ENCODE measurements at regions not wholly inside any gene's neighbourhood (a gene's known extent, or its start where the extent isn't known, plus 50 kb on each side); places are given as distances from the start of the nearest gene placed in this dataset.
A peak's percentile ranks its signal among the peaks of the same experiment; 100 is the strongest.
"Not testable (repeated sequence)": the region's sequence is repeated elsewhere in the genome, so short reads cannot be mapped to it uniquely, and the experiment has no call there.

- H3K27me3 ChIP-seq: no peaks in the 10 kb centered on the region
- peak overlapping the region; percentile 64 for H3K4me3 ChIP-seq (ENCODE audit: low read depth, low read length)
- DNase-seq: no peak
- TF ChIP-seq, protein P1, sequence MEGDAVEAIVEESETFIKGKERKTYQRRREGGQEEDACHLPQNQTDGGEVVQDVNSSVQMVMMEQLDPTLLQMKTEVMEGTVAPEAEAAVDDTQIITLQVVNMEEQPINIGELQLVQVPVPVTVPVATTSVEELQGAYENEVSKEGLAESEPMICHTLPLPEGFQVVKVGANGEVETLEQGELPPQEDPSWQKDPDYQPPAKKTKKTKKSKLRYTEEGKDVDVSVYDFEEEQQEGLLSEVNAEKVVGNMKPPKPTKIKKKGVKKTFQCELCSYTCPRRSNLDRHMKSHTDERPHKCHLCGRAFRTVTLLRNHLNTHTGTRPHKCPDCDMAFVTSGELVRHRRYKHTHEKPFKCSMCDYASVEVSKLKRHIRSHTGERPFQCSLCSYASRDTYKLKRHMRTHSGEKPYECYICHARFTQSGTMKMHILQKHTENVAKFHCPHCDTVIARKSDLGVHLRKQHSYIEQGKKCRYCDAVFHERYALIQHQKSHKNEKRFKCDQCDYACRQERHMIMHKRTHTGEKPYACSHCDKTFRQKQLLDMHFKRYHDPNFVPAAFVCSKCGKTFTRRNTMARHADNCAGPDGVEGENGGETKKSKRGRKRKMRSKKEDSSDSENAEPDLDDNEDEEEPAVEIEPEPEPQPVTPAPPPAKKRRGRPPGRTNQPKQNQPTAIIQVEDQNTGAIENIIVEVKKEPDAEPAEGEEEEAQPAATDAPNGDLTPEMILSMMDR (IDR thresholded peaks at IDR 0.05; ENCODE audit: low read depth, low read length): no peak
- H3K4me1 ChIP-seq: peaks cover 6% of the 10 kb centered on the region
- no peaks in the 10 kb centered on the region for H3K36me3 ChIP-seq
- no peaks in the 10 kb centered on the region for H3K9me3 ChIP-seq
These were observed 212.4 kb upstream of the CACNA2D1 start for GRCh38 chr7:82655965-82656364.

DNA sequence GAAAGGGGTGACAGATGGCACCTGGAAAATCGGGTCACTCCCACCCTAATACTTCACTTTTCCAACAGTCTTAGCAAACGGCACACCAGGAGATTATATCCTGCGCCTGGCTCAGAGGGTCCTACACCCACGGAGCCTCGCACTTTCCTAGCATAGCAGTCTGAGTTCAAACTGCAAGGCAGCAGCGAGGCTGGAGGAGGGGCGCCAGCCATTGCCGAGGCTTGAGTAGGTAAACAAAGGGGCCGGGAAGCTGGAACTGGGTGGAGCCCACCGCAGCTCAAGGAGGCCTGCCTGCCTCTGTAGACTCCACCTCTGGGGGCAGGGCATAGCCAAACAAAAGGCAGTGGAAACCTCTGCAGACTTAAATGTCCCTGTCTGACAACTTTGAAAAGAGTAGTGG is 206.5 kb upstream of the CACNA2D1 start:
- H3K36me3 ChIP-seq; H3K4me1 ChIP-seq; H3K27me3 ChIP-seq; H3K4me3 ChIP-seq (ENCODE audit: low read depth, low read length); H3K9me3 ChIP-seq; DNase-seq: not testable (repeated sequence)

DNA sequence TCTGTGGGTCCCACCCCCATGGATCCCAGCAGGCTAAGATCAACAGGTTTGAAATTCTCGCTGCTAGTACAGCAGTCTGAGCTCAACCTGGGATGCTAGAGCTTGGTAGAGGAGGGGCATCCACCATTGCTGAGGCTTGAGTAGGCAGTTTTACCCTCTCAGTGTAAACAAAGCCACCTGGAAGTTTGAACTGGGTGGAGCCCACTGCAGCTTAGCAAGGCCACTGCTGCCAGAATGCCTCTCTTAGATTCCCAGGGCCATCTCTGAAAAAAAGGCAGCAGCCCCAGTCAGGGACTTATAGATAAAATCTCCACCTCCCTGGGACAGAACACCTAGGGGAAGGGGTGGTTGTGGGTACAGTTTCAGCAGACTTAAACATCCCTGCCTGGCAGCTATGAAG is 190.0 kb upstream of the CACNA2D1 start:
- no peaks in the 10 kb centered on the region for H3K36me3 ChIP-seq

DNA sequence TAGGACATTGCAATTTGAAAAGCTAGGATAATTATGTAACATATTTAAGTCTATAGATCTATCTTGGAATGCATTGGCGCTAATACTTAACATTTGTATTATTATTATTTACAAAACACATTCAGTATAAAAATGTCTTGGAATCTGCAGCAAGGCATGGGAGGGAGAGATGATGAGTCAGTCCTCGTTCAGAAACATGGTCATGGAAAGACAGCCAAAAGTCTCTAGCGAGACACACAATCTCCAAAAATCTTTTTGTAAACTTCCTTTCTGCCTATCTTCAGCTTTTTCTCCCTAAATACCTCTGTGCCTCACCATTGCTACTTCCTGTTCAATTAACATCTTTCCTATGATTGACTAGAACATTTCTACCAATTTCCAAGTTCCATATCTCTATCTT is 188.4 kb upstream of the CACNA2D1 start:
- no peak for DNase-seq
- no peaks in the 10 kb centered on the region; the same call in 1 of the 2 replicates for H3K4me1 ChIP-seq
- H3K36me3 ChIP-seq: no peaks in the 10 kb centered on the region
- no peaks in the 10 kb centered on the region for H3K27me3 ChIP-seq
- TF ChIP-seq, protein P1 (IDR thresholded peaks at IDR 0.05; ENCODE audit: low read depth, low read length): no peak
- no peak overlapping the region for H3K4me3 ChIP-seq (ENCODE audit: low read depth, low read length)
- H3K9me3 ChIP-seq: no peaks in the 10 kb centered on the region; the same call in 1 of the 2 replicates

More for the DNA sequence above, 190.0 kb upstream of the CACNA2D1 start:
- Histone ChIP-seq H3K4me1 (no peaks in the 10 kb centered on the region; the same call in 1 of the 2 replicates), H3K9me3 (no peaks in the 10 kb centered on the region; the same call in 1 of the 2 replicates), H3K27me3 (no peaks in the 10 kb centered on the region), H3K4me3 (ENCODE audit: low read depth, low read length) (no peak overlapping the region)
- no peak for DNase-seq
- TF ChIP-seq, protein P1 (IDR thresholded peaks at IDR 0.05; ENCODE audit: low read depth, low read length): no peak

DNA sequence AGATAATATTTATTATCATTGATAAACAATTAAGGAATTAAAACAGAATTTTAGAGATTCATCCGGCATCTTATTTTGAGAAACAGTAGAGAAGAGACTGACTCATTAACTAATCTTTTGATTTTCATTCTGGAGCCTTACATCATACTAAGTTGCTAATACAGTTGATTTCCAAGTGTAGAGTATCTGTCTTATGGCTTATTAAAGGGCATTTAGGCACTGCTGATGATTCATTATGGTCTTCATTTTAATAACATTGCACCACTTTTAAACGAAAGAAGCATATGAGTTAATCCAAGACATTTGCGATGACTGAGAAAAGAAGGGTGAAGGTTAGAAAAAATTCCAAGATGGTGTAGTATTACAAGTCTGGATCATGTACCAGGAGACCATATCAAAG is 186.0 kb upstream of the CACNA2D1 start:
- Histone ChIP-seq H3K9me3 (no peaks in the 10 kb centered on the region), H3K27me3 (no peaks in the 10 kb centered on the region), H3K4me3 (ENCODE audit: low read depth, low read length) (no peak overlapping the region), H3K4me1 (no peaks in the 10 kb centered on the region; the same call in 1 of the 2 replicates), H3K36me3 (no peaks in the 10 kb centered on the region)
- no peak for DNase-seq
- TF ChIP-seq, protein P1 (IDR thresholded peaks at IDR 0.05; ENCODE audit: low read depth, low read length): no peak

- H3K9me3 ChIP-seq: no peaks in the 10 kb centered on the region
- TF ChIP-seq, protein P1 (IDR thresholded peaks at IDR 0.05; ENCODE audit: low read depth, low read length): peak; percentile 23; the same call in 1 of the 2 replicates
- no peaks in the 10 kb centered on the region for H3K27me3 ChIP-seq
- DNase-seq: no peak
- H3K36me3 ChIP-seq: no peaks in the 10 kb centered on the region
- H3K4me3 ChIP-seq (ENCODE audit: low read depth, low read length): no peak overlapping the region
- H3K4me1 ChIP-seq: peaks cover 8% of the 10 kb centered on the region; the same call in 1 of the 2 replicates
These were observed 181.8 kb upstream of the CACNA2D1 start for GRCh38 chr7:82625377-82625776.

GRCh38 chr7:82624965-82625364 is 181.4 kb upstream of the CACNA2D1 start:
- Histone ChIP-seq H3K4me1 (peaks cover 8% of the 10 kb centered on the region; the same call in 1 of the 2 replicates), H3K27me3 (no peaks in the 10 kb centered on the region), H3K36me3 (no peaks in the 10 kb centered on the region), H3K4me3 (ENCODE audit: low read depth, low read length) (no peak overlapping the region), H3K9me3 (no peaks in the 10 kb centered on the region)
- TF ChIP-seq, protein P1 (IDR thresholded peaks at IDR 0.05; ENCODE audit: low read depth, low read length): no peak
- DNase-seq: no peak
